HEK293T (cell line): ENCODE measurements at regions not wholly inside any gene's neighbourhood (a gene's known extent, or its start where the extent isn't known, plus 50 kb on each side); places are given as distances from the start of the nearest gene placed in this dataset.

Source experiments
- BHLHE40 ChIP-seq: fragments of 450-650 bp; IDR thresholded peaks from 2 replicates; pipeline ENCODE4 v1.6.1; 2016; ENCODE audit warnings: mild to moderate bottlenecking, moderate library complexity, borderline replicate concordance
- FOXA1 ChIP-seq: fragments of 450-650 bp; IDR thresholded peaks from 2 replicates; pipeline ENCODE4 v1.6.1; 2016; ENCODE audit warnings: mild to moderate bottlenecking
- FOXK2 ChIP-seq: fragments of 450-650 bp; IDR thresholded peaks from 2 replicates; pipeline ENCODE4 v1.6.1; 2016; ENCODE audit warnings: mild to moderate bottlenecking
- FOXM1 ChIP-seq: fragments of 450-650 bp; IDR thresholded peaks from 2 replicates; pipeline ENCODE4 v1.6.1; 2017; ENCODE audit warnings: mild to moderate bottlenecking, borderline replicate concordance
- NFRKB ChIP-seq: fragments of 450-650 bp; IDR thresholded peaks from 2 replicates; pipeline ENCODE4 v1.6.1; 2016; ENCODE audit warnings: mild to moderate bottlenecking, moderate library complexity
- SP1 ChIP-seq: fragments of 450-650 bp; IDR thresholded peaks from 2 replicates; pipeline ENCODE4 v1.6.1; 2017
- TARDBP ChIP-seq: fragments of 450-650 bp; IDR thresholded peaks from 2 replicates; pipeline ENCODE4 v1.6.1; 2016
- ZNF384 ChIP-seq: fragments of 450-650 bp; IDR thresholded peaks from 2 replicates; pipeline ENCODE4 v1.6.1; 2016

- TF ChIP-seq SP1: no peak
- TF ChIP-seq ZNF384: no peak
- TF ChIP-seq FOXM1: no peak
- TF ChIP-seq BHLHE40: no peak
- TF ChIP-seq FOXA1: no peak
- TF ChIP-seq TARDBP: no peak
- TF ChIP-seq NFRKB: no peak
- TF ChIP-seq FOXK2: no peak
Observed at GRCh38 chr2:15866563-15867193, 73.7 kb upstream of the MYCN start.
